GM23338 (cell line): ENCODE measurements at regions not wholly inside any gene's neighbourhood (a gene's known extent, or its start where the extent isn't known, plus 50 kb on each side); places are given as distances from the start of the nearest gene placed in this dataset.
A peak's percentile ranks its signal among the peaks of the same experiment; 100 is the strongest.

Experiments
- ATAC-seq: fragments of 200-7000 bp; cut with Tn5 transposase; 3 replicates; pipeline ENCODE4 v1.9.1; 2020
- DNase-seq: peaks from one replicate; pipeline ENCODE4 v3.0.0-alpha.2; 2015; ENCODE audit warnings: low spot score
- H2AFZ ChIP-seq: fragments of 200-600 bp; sonication (generic); 2 replicates; pipeline ENCODE4 v1.8.0; 2016; ENCODE audit warnings: antibody characterized with exemption, mild to moderate bottlenecking, moderate library complexity
- H3F3A ChIP-seq: fragments of 200-600 bp; sonication (generic); replicated peaks from 2 replicates; pipeline ENCODE4 v1.8.0; 2017; ENCODE audit warnings: antibody characterized with exemption, mixed run types, low read depth
- H3K27ac ChIP-seq: fragments of 200-600 bp; sonication (generic); 2 replicates; pipeline ENCODE4 v1.6.1; 2016; ENCODE audit warnings: low read depth
- H3K27me3 ChIP-seq: fragments of 200-600 bp; sonication (generic); 2 replicates; pipeline ENCODE4 v1.8.0; 2016; ENCODE audit warnings: mild to moderate bottlenecking, mixed run types, moderate library complexity; ENCODE audit not compliant: insufficient read depth
- H3K36me3 ChIP-seq: fragments of 200-600 bp; sonication (generic); 2 replicates; pipeline ENCODE4 v1.8.0; 2016; ENCODE audit warnings: mild to moderate bottlenecking; ENCODE audit not compliant: insufficient read depth
- H3K4me1 ChIP-seq: fragments of 200-600 bp; sonication (generic); 2 replicates; pipeline ENCODE4 v1.8.0; 2016; ENCODE audit warnings: mild to moderate bottlenecking, moderate library complexity; ENCODE audit not compliant: insufficient read depth
- H3K4me2 ChIP-seq: fragments of 200-600 bp; sonication (generic); 2 replicates; pipeline ENCODE4 v1.7.1; 2017; ENCODE audit warnings: mixed run types
- H3K4me3 ChIP-seq: fragments of 200-600 bp; sonication (generic); 2 replicates; pipeline ENCODE4 v1.6.1; 2016; ENCODE audit warnings: mixed run types
- H3K79me2 ChIP-seq: fragments of 200-600 bp; sonication (generic); replicated peaks from 2 replicates; pipeline ENCODE4 v1.8.0; 2017; ENCODE audit warnings: mild to moderate bottlenecking; ENCODE audit not compliant: insufficient read depth
- H3K9me2 ChIP-seq: fragments of 200-600 bp; sonication (generic); 2 replicates; pipeline ENCODE4 v1.8.0; 2017; ENCODE audit not compliant: insufficient read depth
- H4K20me1 ChIP-seq: fragments of 200-600 bp; sonication (generic); replicated peaks from 2 replicates; pipeline ENCODE4 v1.8.0; 2017; ENCODE audit warnings: mild to moderate bottlenecking; ENCODE audit not compliant: insufficient read depth
- H3K27ac Mint-ChIP-seq: 2 replicates; pipeline ENCODE4 v1.8.0; 2020; ENCODE audit warnings: inconsistent platforms, mild to moderate bottlenecking, moderate library complexity, mixed read lengths
- H3K27me3 Mint-ChIP-seq: 3 replicates; pipeline ENCODE4 v1.8.0; 2022; ENCODE audit warnings: low read depth, mild to moderate bottlenecking, moderate library complexity, mixed read lengths, inconsistent platforms; ENCODE audit not compliant: insufficient read depth, poor library complexity
- H3K36me3 Mint-ChIP-seq: 3 replicates; pipeline ENCODE4 v1.8.0; 2021; ENCODE audit warnings: low read depth, mild to moderate bottlenecking, inconsistent platforms, moderate library complexity, mixed read lengths
- H3K4me1 Mint-ChIP-seq: 3 replicates; pipeline ENCODE4 v1.8.0; 2020; ENCODE audit warnings: mild to moderate bottlenecking, inconsistent platforms, mixed read lengths
- H3K4me3 Mint-ChIP-seq: 3 replicates; pipeline ENCODE4 v1.8.0; 2021; ENCODE audit warnings: moderate library complexity, mild to moderate bottlenecking, inconsistent platforms, mixed read lengths
- H3K9me3 Mint-ChIP-seq: 3 replicates; pipeline ENCODE4 v1.8.0; 2020; ENCODE audit warnings: moderate library complexity, mild to moderate bottlenecking, inconsistent platforms, mixed read lengths
- CREB1 ChIP-seq: fragments of 250-450 bp; sonication (Bioruptor Pico); IDR thresholded peaks from 2 replicates; pipeline ENCODE4 v1.5.0; 2020; ENCODE audit warnings: low read depth, mild to moderate bottlenecking, moderate library complexity
- CTCF ChIP-seq, 2 experiments: fragments of 200-600 bp in 1 of 2; sonication (generic) in 1 of 2; conservative IDR thresholded peaks; 2 replicates each; pipeline versions ENCODE4 v1.5.1 to v1.6.1; 2016 to 2017; ENCODE audit warnings: antibody characterized with exemption in 2 of 2, low read depth in 2 of 2, mild to moderate bottlenecking in 2 of 2, moderate library complexity in 1 of 2
- EZH2 ChIP-seq: fragments of 200-600 bp; sonication (generic); IDR thresholded peaks from one replicate; pipeline ENCODE4 v1.8.0; 2017; ENCODE audit warnings: antibody characterized with exemption, mild to moderate bottlenecking, low read depth; ENCODE audit not compliant: unreplicated experiment
- EZH2phosphoT487 ChIP-seq: fragments of 200-600 bp; sonication (generic); IDR thresholded peaks from one replicate; pipeline ENCODE4 v1.8.1; 2018; ENCODE audit warnings: antibody characterized with exemption; ENCODE audit not compliant: unreplicated experiment
- JUNB ChIP-seq: IDR thresholded peaks from one replicate; pipeline ENCODE4 v1.6.1; 2016; ENCODE audit warnings: antibody characterized with exemption; ENCODE audit not compliant: unreplicated experiment
- NANOG ChIP-seq: IDR thresholded peaks from 2 replicates; pipeline ENCODE4 v1.6.1; 2016; ENCODE audit warnings: antibody characterized with exemption, borderline replicate concordance
- POLR2AphosphoS5 ChIP-seq: IDR thresholded peaks from 2 replicates; pipeline ENCODE4 v1.6.1; 2016; ENCODE audit warnings: antibody characterized with exemption, low read depth
- ZNF114 ChIP-seq: fragments of 250-450 bp; sonication (Bioruptor Pico); IDR thresholded peaks from 2 replicates; pipeline ENCODE4 v1.5.0; 2020; ENCODE audit warnings: mild to moderate bottlenecking, moderate library complexity
- ZNF331 ChIP-seq: fragments of 250-450 bp; sonication (Bioruptor Pico); IDR thresholded peaks from 2 replicates; pipeline ENCODE4 v1.5.0; 2020; ENCODE audit warnings: low read depth, mild to moderate bottlenecking, moderate library complexity

DNA sequence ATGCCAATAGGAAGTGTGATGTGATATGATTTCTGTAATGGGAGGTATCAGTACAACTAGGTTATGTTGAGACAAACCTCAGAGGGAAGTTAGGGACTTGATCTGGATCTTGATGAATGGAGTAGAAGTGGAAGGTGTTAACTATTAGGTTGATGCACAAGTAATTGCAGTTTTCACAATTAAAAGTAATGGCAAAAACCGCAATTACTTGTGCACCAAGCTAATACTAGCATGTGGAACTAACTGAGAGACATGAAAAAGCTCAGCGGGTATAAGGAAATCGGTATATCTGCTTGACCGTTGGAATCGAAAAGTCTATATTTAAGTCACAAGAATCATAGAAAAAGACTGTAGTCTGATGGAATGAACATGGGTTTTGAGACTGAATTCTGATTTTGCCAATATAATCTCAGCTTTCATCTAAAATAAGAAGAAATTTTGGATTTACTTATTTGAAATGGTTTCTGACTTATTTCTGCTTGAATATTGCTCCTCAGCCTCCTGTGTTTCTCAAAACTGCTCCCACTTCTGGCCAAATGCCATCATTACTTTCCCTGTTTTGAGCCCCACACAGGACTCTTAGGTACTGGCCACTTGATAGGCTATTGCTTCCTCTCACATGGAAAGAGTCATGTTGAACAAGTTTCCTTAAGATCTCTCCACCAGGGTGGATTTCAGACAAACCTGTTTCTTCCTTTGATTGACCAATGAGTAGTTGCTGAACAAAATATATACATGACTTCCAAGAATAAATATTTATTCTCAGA lies 271.5 kb upstream of the COL8A1 start:
- ATAC-seq (peak; percentile 88), DNase-seq (peak; percentile 69)
- no peaks in the 10 kb centered on the region; the same call in 1 of the 2 replicates for H3K9me2 ChIP-seq
- no peaks in the 10 kb centered on the region for H3K36me3 ChIP-seq
- H4K20me1 ChIP-seq: no peaks in the 10 kb centered on the region
- no peaks in the 10 kb centered on the region for H3K4me1 ChIP-seq
- Mint-ChIP-seq H3K36me3 (no peaks in the 10 kb centered on the region), H3K27ac (no peak overlapping the region), H3K9me3 (no peaks in the 10 kb centered on the region), H3K4me1 (no peaks in the 10 kb centered on the region), H3K4me3 (no peak overlapping the region), H3K27me3 (no peaks in the 10 kb centered on the region)
- no peak overlapping the region for H2AFZ ChIP-seq
- H3K27me3 ChIP-seq: no peaks in the 10 kb centered on the region
- H3K4me3 ChIP-seq: no peak overlapping the region
- H3F3A ChIP-seq: no peaks in the 10 kb centered on the region
- H3K4me2 ChIP-seq: no peak overlapping the region
- peak; percentile 52 to 67 for TF ChIP-seq CTCF (conservative IDR thresholded peaks at IDR 0.05; ENCODE audit: low read depth in 2 of 2)
- TF ChIP-seq CREB1 (CRISPR knock-in tag): no peak
- no peak for TF ChIP-seq ZNF331 (CRISPR knock-in tag)
- TF ChIP-seq NANOG: no peak
- TF ChIP-seq ZNF114: no peak
- TF ChIP-seq EZH2phosphoT487: no peak
- TF ChIP-seq JUNB: no peak
- no peak for TF ChIP-seq EZH2
- H3K79me2 ChIP-seq: no peaks in the 10 kb centered on the region
- H3K27ac ChIP-seq: no peak overlapping the region

DNA sequence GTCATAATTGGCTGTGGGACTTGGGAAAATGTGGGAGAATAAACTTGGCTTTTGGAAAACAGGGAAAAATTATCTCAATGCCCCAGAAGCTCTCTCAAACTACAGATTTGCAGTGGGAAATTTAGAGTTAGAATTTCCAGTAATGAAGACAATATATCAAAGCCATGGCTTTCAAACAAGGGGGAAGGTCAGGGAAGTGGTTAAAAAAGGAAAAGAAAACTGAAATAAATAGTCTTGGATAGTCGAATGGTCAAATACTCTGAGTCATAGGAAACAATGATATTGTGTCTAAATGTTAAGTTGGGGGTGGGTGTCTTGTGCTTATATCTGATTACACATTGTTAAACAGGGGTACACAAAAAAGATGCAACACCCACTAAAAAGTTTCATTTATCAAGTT lies 272.4 kb upstream of the COL8A1 start:
- H3K4me1 Mint-ChIP-seq: no peaks in the 10 kb centered on the region
- TF ChIP-seq ZNF114 (no peak), POLR2AphosphoS5 (no peak), EZH2phosphoT487 (no peak), ZNF331 (CRISPR knock-in tag) (no peak), CREB1 (CRISPR knock-in tag) (no peak), NANOG (no peak)
- no peak for ATAC-seq
- no peaks in the 10 kb centered on the region for H3F3A ChIP-seq
- H3K27me3 ChIP-seq: no peaks in the 10 kb centered on the region
- no peak overlapping the region for H3K4me3 Mint-ChIP-seq
- no peaks in the 10 kb centered on the region for H4K20me1 ChIP-seq
- H3K9me3 Mint-ChIP-seq: no peaks in the 10 kb centered on the region
- H3K36me3 ChIP-seq: no peaks in the 10 kb centered on the region
- no peak overlapping the region for H3K27ac ChIP-seq
- H3K4me1 ChIP-seq: no peaks in the 10 kb centered on the region
- no peak overlapping the region for H2AFZ ChIP-seq
- H3K79me2 ChIP-seq: no peaks in the 10 kb centered on the region
- H3K27ac Mint-ChIP-seq: no peak overlapping the region
- no peak overlapping the region for H3K4me2 ChIP-seq
- H3K4me3 ChIP-seq: no peak overlapping the region
- no peak for DNase-seq
- no peaks in the 10 kb centered on the region for H3K27me3 Mint-ChIP-seq
- no peaks in the 10 kb centered on the region for H3K9me2 ChIP-seq
- no peaks in the 10 kb centered on the region for H3K36me3 Mint-ChIP-seq
